22Rv1 (cell line): ENCODE measurements at regions not wholly inside any gene's neighbourhood (a gene's known extent, or its start where the extent isn't known, plus 50 kb on each side); places are given as distances from the start of the nearest gene placed in this dataset.

Source experiments
- ZFX ChIP-seq: fragments of 450-650 bp; IDR thresholded peaks from 2 replicates; pipeline ENCODE4 v1.6.1; 2017; ENCODE audit warnings: antibody characterized with exemption, borderline replicate concordance
- TF ChIP-seq, protein P1 (sequence below): fragments of 450-650 bp; IDR thresholded peaks from 2 replicates; pipeline ENCODE4 v1.5.1; 2017; ENCODE audit warnings: mild to moderate bottlenecking

DNA sequence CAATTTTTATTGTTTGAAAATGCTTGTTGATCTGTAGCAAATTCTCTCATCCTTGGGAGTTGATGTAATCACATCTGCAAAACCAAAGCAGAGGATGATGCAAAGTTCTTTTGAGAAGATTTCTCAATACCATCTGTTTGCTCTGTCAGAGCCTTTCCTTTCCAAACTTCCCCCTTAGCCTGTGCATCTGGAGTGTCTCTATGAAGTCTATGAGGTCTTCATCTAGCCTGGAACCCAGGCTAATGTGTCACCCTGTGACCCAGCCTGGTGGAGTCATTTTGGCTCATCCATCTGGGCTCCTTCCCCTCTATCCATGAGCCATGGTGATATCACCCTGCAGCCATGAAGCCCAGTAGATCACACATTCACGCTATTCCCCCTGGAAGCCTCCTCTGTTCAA, 123.2 kb upstream of the SLC7A14 start:
- TF ChIP-seq, protein P1, sequence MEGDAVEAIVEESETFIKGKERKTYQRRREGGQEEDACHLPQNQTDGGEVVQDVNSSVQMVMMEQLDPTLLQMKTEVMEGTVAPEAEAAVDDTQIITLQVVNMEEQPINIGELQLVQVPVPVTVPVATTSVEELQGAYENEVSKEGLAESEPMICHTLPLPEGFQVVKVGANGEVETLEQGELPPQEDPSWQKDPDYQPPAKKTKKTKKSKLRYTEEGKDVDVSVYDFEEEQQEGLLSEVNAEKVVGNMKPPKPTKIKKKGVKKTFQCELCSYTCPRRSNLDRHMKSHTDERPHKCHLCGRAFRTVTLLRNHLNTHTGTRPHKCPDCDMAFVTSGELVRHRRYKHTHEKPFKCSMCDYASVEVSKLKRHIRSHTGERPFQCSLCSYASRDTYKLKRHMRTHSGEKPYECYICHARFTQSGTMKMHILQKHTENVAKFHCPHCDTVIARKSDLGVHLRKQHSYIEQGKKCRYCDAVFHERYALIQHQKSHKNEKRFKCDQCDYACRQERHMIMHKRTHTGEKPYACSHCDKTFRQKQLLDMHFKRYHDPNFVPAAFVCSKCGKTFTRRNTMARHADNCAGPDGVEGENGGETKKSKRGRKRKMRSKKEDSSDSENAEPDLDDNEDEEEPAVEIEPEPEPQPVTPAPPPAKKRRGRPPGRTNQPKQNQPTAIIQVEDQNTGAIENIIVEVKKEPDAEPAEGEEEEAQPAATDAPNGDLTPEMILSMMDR: no peak
- TF ChIP-seq ZFX: no peak
